ENCODE measurements at regions not wholly inside any gene's neighbourhood (a gene's known extent, or its start where the extent isn't known, plus 50 kb on each side); places are given as distances from the start of the nearest gene placed in this dataset.

- no peak for TF ChIP-seq CTCF (IDR thresholded peaks at IDR 0.05 in 4 of 5, conservative IDR thresholded peaks at IDR 0.05 in 1 of 5)
- TF ChIP-seq POLR2A (IDR thresholded peaks at IDR 0.05): no peak
Observed at GRCh38 chr2:19224011-19224410, 134.4 kb downstream of the OSR1 start.
